OCI-M1 (cell line): ENCODE measurements at regions not wholly inside any gene's neighbourhood (a gene's known extent, or its start where the extent isn't known, plus 50 kb on each side); places are given as distances from the start of the nearest gene placed in this dataset.
"Not testable (repeated sequence)": the region's sequence is repeated elsewhere in the genome, so short reads cannot be mapped to it uniquely, and the experiment has no call there.

Experiments used
- DNase-seq: peaks from one replicate; lab custom pipeline; 2025; lab: John Stamatoyannopoulos, UW

- no peak for DNase-seq
Observed at GRCh38 chr16:48003206-48003907, 152.4 kb downstream of the ABCC12 start.

GRCh38 chr16:48001324-48001895, 154.4 kb downstream of the ABCC12 start:
- DNase-seq, result no peak

GRCh38 chr16:48000622-48001021, 155.2 kb downstream of the ABCC12 start:
- DNase-seq, result no peak

- no peak for DNase-seq
Observed at GRCh38 chr16:47999595-47999994, 156.2 kb downstream of the ABCC12 start.

GRCh38 chr16:47995354-47995753, 160.4 kb downstream of the ABCC12 start:
- DNase-seq, result no peak

GRCh38 chr16:47991491-47991890, 164.3 kb downstream of the ABCC12 start:
- DNase-seq, result no peak

GRCh38 chr16:47990676-47991075, 165.1 kb downstream of the ABCC12 start:
- no peak for DNase-seq

GRCh38 chr16:47987136-47987535, 168.7 kb downstream of the ABCC12 start:
- DNase-seq, result no peak

- no peak for DNase-seq
Observed at GRCh38 chr16:47986031-47986430, 169.8 kb downstream of the ABCC12 start.

- DNase-seq, result no peak
Observed at GRCh38 chr16:47984669-47985068, 171.1 kb downstream of the ABCC12 start.

- DNase-seq, result no peak
Observed at GRCh38 chr16:47983999-47984580, 171.7 kb downstream of the ABCC12 start.

GRCh38 chr16:47980212-47980611, 175.6 kb downstream of the ABCC12 start:
- no peak for DNase-seq

GRCh38 chr16:47979616-47980182, 176.1 kb downstream of the ABCC12 start:
- no peak for DNase-seq

- no peak for DNase-seq
Observed at GRCh38 chr16:47979164-47979520, 176.7 kb downstream of the ABCC12 start.

GRCh38 chr16:47978491-47979163, 177.2 kb downstream of the ABCC12 start:
- DNase-seq, result no peak

GRCh38 chr16:47977802-47978201, 178.0 kb downstream of the ABCC12 start:
- no peak for DNase-seq

- DNase-seq, result no peak
Observed at GRCh38 chr16:47976636-47977210, 179.1 kb downstream of the ABCC12 start.

GRCh38 chr16:47974971-47975370, 180.8 kb downstream of the ABCC12 start:
- DNase-seq, result not testable (repeated sequence)

- no peak for DNase-seq
Observed at GRCh38 chr16:47973552-47973951, 182.2 kb downstream of the ABCC12 start.

- no peak for DNase-seq
Observed at GRCh38 chr16:47972246-47972985, 183.4 kb downstream of the ABCC12 start.

- no peak for DNase-seq
Observed at GRCh38 chr16:47971225-47971624, 184.6 kb downstream of the ABCC12 start.
